Stomach smooth muscle (tissue), 2 donors: ENCODE measurements at regions not wholly inside any gene's neighbourhood (a gene's known extent, or its start where the extent isn't known, plus 50 kb on each side); places are given as distances from the start of the nearest gene placed in this dataset.

Source experiments
- H3K27ac ChIP-seq: one replicate; pipeline ENCODE4 v1.7.0; 2013; ENCODE audit warnings: mild to moderate bottlenecking, low read length, inconsistent platforms
- H3K27me3 ChIP-seq, 2 donors: one replicate each; pipeline ENCODE4 v1.7.0; 2013; ENCODE audit warnings: low read length in 2 of 2; ENCODE audit not compliant: insufficient read depth in 2 of 2, control insufficient read depth in 1 of 2
- H3K36me3 ChIP-seq, 2 donors: one replicate each; pipeline ENCODE4 v1.7.0; 2013; ENCODE audit warnings: low read length in 2 of 2; ENCODE audit not compliant: control insufficient read depth in 2 of 2, insufficient read depth in 2 of 2
- H3K4me1 ChIP-seq: one replicate; pipeline ENCODE4 v1.7.0; 2013; ENCODE audit warnings: low read length; ENCODE audit not compliant: control insufficient read depth, insufficient read depth
- H3K4me3 ChIP-seq, 2 donors: one replicate each; pipeline ENCODE4 v1.7.0; 2013; ENCODE audit warnings: low read length in 2 of 2
- H3K9ac ChIP-seq, 2 donors: one replicate each; pipeline ENCODE4 v1.7.0; 2013; ENCODE audit warnings: low read length in 2 of 2, mild to moderate bottlenecking in 1 of 2
- H3K9me3 ChIP-seq, 2 donors: one replicate each; pipeline ENCODE4 v1.7.0; 2013; ENCODE audit warnings: low read length in 2 of 2; ENCODE audit not compliant: control insufficient read depth in 2 of 2
- donor health status: healthy.
- donor health status: Pancreatic carcinoma.

DNA sequence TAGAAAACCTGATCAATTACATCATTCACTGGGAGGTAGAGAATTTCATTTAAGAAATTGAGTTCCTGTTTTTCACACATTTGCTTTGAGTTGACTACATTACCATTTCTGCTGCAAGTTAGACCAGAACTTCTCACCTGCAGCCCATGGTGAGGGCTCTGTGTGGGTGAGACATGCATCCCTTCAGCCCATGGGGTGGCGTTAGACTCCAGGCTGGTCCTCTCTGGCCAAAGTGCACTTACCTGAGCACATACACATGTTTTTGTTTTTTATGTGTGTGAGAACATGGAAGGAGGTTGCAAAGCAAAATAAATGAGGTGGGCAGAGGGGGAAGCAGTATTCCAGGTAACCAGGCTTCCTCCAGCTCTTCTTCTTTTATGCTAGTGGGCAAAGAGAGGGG, 470.2 kb downstream of the PMP22 start:
- H3K36me3 ChIP-seq = no peaks in the 10 kb centered on the region
- H3K27me3 ChIP-seq = no peaks in the 10 kb centered on the region
- H3K27ac ChIP-seq = peak overlapping the region; percentile 18
- H3K4me3 ChIP-seq = no peak overlapping the region
- no peaks in the 10 kb centered on the region for H3K9me3 ChIP-seq
- H3K9ac ChIP-seq = no peak overlapping the region
- peaks cover 42% of the 10 kb centered on the region for H3K4me1 ChIP-seq

DNA sequence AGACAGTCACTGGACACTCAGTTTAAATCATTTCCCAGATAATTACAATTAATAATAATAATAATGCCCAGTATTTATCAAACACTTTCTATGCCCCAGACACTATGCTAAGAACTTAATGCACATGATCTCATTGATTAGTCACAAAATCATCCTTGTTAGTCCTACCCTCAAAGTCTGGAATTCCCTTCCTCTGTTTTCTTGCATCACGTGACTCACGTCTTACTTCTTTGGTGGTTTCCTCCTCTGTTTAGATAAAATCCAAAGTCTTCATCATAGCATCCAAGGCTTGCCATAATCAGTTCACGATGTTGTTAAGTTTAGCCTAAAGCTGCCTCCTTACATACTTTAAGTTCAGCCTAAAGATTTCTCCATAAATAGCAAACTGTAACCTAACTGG, 471.9 kb downstream of the PMP22 start:
- Histone ChIP-seq H3K27ac (peak overlapping the region; percentile 55), H3K9me3 (no peaks in the 10 kb centered on the region), H3K36me3 (no peaks in the 10 kb centered on the region), H3K9ac (no peak overlapping the region), H3K27me3 (no peaks in the 10 kb centered on the region), H3K4me3 (no peak overlapping the region), H3K4me1 (peaks cover 42% of the 10 kb centered on the region)

DNA sequence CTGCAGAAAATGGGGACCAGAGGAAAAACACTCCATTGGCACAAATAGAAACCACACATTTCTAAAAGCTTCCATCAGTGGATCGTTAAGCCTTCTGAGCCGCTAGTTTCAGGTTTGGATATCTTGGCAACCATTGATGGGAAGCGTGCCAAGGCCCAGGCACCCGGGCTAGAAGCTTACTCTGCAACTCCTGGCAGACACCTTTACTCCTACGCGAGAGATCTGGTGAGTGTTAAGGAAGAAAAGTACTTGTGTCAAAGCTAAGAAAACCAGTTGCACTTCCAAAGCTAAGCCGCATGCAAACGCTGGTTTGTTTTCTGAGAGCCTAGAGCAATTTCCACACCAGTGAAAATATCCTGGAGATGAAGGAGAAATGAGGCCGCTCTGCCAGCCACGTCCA, 472.4 kb downstream of the PMP22 start:
- peak overlapping the region; percentile 55 for H3K27ac ChIP-seq
- no peaks in the 10 kb centered on the region for H3K27me3 ChIP-seq
- H3K9ac ChIP-seq = no peak overlapping the region
- no peak overlapping the region for H3K4me3 ChIP-seq
- H3K4me1 ChIP-seq = peaks cover 40% of the 10 kb centered on the region
- no peaks in the 10 kb centered on the region for H3K36me3 ChIP-seq
- no peaks in the 10 kb centered on the region for H3K9me3 ChIP-seq

DNA sequence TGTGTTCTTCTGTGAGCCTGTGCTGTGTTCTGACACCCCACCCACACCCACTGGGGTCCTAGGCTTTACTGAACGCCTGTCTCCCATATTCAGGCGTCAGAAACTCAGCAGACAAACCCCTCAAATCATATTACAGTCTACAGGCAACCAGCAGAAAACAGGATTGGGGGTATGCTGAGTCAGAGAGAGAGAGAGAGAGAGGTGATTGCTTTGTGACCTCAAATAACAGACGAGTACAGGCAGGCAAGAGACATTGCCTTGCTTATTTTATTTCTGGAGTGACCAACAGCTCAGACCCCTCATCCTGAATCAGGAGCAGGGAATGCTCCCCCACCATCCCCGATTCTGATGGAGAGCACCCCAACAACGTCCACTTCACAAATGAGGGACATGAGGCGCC, 473.9 kb downstream of the PMP22 start:
- H3K36me3 ChIP-seq = no peaks in the 10 kb centered on the region
- no peaks in the 10 kb centered on the region for H3K27me3 ChIP-seq
- H3K4me3 ChIP-seq = no peak overlapping the region
- H3K9me3 ChIP-seq = no peaks in the 10 kb centered on the region
- H3K27ac ChIP-seq = no peak overlapping the region
- peaks cover 33% of the 10 kb centered on the region for H3K4me1 ChIP-seq
- H3K9ac ChIP-seq = no peak overlapping the region

DNA sequence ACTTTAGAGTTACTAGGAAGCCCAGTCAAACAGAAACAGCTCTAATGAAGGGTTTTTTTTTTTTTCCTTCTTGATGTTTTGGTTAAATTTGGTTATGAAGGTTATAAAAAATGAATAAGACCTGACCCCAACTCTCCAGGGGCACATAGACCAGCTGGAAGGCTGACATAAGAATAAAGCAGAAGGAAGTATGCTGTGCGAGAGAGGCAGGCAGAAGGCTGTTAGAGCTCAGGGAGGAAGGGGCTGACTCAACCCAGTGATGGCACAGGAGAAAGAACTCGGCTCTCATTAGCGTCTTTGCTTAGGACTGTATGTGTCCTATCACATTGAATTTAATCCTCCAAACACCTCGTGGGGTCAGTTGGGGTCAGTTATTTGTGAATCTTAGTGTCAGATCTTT, 474.6 kb downstream of the PMP22 start:
- no peak overlapping the region for H3K27ac ChIP-seq
- H3K4me3 ChIP-seq = no peak overlapping the region
- no peaks in the 10 kb centered on the region for H3K27me3 ChIP-seq
- H3K4me1 ChIP-seq = peaks cover 31% of the 10 kb centered on the region
- no peak overlapping the region for H3K9ac ChIP-seq
- no peaks in the 10 kb centered on the region for H3K36me3 ChIP-seq
- no peaks in the 10 kb centered on the region for H3K9me3 ChIP-seq

DNA sequence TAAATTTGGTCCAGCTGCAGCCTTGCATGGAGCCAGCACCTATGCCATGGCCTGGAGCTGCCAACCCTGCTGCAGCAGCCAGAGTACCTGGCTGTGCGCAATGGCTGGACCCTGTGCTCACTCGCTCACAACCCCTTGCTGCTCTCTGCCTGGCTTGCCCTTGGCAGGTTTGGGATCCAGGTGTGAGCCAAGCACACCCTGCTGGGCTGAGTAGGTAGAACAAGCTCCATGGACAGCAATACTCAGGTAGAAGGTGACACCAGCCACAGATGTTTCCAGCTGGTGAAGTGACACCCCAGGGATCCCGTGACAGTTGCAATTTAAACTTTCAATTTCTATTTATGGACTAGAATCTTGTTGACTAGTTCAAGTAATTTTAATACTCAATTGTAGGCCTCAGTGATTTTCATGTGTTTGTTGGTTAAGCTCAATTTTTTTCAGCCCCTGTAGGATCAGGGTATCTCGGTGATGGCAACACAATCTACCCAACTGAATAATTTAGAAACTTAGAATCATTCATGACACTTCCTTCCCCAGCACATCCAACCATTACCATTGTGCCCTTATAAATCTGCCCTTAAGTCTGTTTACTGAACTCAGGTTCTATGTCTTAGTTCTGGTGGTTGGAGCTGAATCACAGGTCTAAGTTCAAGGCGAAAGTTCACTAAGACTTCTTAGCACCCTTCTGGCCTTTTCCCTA, 480.0 kb downstream of the PMP22 start:
- Histone ChIP-seq H3K9me3 (no peaks in the 10 kb centered on the region), H3K4me3 (no peak overlapping the region), H3K27me3 (no peaks in the 10 kb centered on the region)

DNA sequence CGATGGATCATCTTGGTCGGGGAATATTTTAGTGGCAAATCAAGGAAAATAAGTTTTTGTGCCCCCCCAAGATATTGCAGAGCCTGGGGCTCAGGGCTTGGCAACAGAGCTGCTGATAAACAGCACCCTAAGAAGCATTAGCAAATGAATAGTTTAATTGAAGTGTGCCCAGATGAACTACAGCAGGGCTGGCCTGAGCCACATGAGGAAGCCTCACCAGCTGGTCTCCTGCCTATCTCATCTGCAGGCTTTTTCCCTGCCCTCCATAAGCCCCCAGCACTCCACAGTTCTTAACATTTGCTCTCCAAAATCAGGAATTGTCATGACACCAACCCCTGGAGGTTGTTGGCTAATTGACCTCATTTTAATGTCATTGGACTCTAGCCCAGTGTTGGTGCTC, 480.2 kb downstream of the HS3ST3B1 start:
- H3K27me3 ChIP-seq = peaks cover 0 to 2% of the 10 kb centered on the region in 2 donors
- H3K4me3 ChIP-seq = no peak overlapping the region
- H3K9me3 ChIP-seq = no peaks in the 10 kb centered on the region
- no peak overlapping the region for H3K9ac ChIP-seq
- H3K4me1 ChIP-seq = no peaks in the 10 kb centered on the region
- no peak overlapping the region for H3K27ac ChIP-seq
- H3K36me3 ChIP-seq = no peaks in the 10 kb centered on the region

More for the DNA sequence above, 480.0 kb downstream of the PMP22 start:
- Histone ChIP-seq H3K9ac (no peak overlapping the region), H3K4me1 (no peaks in the 10 kb centered on the region), H3K27ac (no peak overlapping the region), H3K36me3 (no peaks in the 10 kb centered on the region)

DNA sequence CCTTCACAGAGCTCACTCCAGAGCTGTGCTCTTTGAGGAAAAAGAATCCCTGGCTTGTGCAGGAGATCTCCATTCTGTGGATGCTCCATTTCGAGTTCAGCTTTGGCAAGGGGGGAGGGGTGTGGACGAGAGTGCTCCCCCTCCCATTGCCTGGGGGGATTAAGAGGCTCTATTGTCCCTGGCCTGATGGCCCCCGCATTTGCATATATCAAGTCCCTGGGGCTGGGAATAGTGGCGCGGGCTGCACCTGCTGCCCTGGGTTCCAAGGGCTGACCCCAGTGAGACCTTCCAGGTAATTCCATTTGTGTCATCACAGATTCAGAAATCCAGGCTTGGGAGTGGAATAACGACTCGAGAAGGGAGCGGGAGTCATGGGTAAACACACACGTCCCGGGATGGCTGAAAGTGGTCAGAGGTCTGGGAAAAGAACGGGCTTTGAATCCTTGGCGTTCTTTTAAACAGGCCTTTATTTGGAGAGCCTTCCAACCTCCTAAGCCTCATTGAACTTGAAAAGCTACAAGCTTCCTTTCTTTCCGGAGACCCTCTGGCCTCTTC, 479.3 kb downstream of the HS3ST3B1 start:
- no peaks in the 10 kb centered on the region for H3K36me3 ChIP-seq
- no peak overlapping the region for H3K9ac ChIP-seq
- H3K27ac ChIP-seq = no peak overlapping the region
- peaks cover 0 to 2% of the 10 kb centered on the region in 2 donors for H3K27me3 ChIP-seq
- H3K4me3 ChIP-seq = no peak overlapping the region
- no peaks in the 10 kb centered on the region for H3K4me1 ChIP-seq
- no peaks in the 10 kb centered on the region for H3K9me3 ChIP-seq

DNA sequence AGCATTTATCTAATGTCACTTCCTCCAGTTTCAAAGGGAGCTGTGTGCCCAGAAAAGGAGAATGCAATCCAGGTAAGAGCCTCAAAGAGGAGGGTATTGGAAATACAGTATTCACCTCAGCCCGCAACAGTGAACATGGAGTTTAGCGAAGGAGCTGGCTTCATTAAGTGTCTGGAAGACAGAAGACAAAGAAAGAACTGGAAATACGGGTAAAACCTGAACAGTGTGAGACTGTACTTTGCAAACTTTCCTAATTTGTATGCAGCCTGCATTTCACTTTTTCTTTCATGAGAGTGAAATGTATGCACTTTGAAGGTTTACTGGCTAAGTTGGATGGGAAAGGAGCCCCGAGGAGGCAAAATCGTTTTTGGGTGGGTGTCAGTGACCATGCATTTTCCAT, 478.4 kb downstream of the HS3ST3B1 start:
- Histone ChIP-seq H3K9me3 (no peaks in the 10 kb centered on the region), H3K27ac (no peak overlapping the region), H3K4me3 (no peak overlapping the region), H3K27me3 (peaks cover 0 to 2% of the 10 kb centered on the region in 2 donors), H3K9ac (no peak overlapping the region), H3K36me3 (no peaks in the 10 kb centered on the region), H3K4me1 (no peaks in the 10 kb centered on the region)

DNA sequence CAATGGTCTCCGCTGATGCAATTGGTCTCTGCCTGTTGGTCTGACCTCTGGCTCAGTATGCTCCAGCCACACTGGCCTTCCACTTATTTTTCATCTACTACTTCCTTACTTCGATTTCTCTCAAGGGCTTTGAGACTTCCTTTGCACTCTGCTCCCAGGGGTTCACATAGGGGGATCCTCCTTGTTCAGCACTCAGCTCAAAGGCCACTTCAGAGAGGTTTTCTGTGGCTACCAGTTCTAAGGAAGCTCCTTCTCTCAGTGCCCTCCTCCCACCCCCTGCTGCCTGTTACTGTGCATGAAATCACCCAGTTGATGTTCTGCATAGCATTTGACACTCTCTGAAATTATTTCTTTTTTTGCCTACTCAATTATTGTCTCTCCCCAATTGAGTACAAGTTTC, 476.4 kb downstream of the HS3ST3B1 start:
- Histone ChIP-seq H3K9me3 (no peaks in the 10 kb centered on the region), H3K27me3 (peaks cover 0 to 2% of the 10 kb centered on the region in 2 donors), H3K4me3 (no peak overlapping the region), H3K36me3 (no peaks in the 10 kb centered on the region), H3K9ac (no peak overlapping the region), H3K4me1 (no peaks in the 10 kb centered on the region), H3K27ac (no peak overlapping the region)

DNA sequence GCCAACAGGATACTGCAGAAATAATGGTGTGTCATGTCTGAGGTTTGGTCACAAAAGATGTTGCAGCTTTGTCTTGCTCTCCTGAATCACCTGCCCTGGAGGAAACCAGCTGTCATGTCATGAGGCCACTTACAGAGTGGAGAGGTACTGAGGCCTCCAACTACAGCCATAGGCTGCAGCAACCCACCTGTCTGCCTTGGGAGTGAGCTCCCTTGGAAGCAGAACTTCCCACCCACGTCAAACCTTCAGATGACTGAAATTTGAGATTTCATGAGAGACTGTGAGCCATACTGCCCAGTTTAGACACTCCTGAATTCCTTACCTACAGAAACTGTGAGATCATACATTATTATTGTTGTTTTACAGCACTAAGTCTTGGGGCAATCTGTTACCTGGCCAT, 475.9 kb downstream of the HS3ST3B1 start:
- H3K27ac ChIP-seq = no peak overlapping the region
- peaks cover 0 to 2% of the 10 kb centered on the region in 2 donors for H3K27me3 ChIP-seq
- H3K36me3 ChIP-seq = no peaks in the 10 kb centered on the region
- H3K9ac ChIP-seq = no peak overlapping the region
- H3K4me3 ChIP-seq = no peak overlapping the region
- no peaks in the 10 kb centered on the region for H3K4me1 ChIP-seq
- no peaks in the 10 kb centered on the region for H3K9me3 ChIP-seq
